HG02981 (cell line): ENCODE measurements at regions not wholly inside any gene's neighbourhood (a gene's known extent, or its start where the extent isn't known, plus 50 kb on each side); places are given as distances from the start of the nearest gene placed in this dataset.
"Not testable (repeated sequence)": the region's sequence is repeated elsewhere in the genome, so short reads cannot be mapped to it uniquely, and the experiment has no call there.

Source experiments
- ATAC-seq: cut with Tn5 transposase; IDR thresholded peaks from one replicate; pipeline ENCODE4 v1.9.1; 2021; ENCODE audit warnings: mild to moderate bottlenecking, moderate library complexity; ENCODE audit not compliant: unreplicated experiment

DNA sequence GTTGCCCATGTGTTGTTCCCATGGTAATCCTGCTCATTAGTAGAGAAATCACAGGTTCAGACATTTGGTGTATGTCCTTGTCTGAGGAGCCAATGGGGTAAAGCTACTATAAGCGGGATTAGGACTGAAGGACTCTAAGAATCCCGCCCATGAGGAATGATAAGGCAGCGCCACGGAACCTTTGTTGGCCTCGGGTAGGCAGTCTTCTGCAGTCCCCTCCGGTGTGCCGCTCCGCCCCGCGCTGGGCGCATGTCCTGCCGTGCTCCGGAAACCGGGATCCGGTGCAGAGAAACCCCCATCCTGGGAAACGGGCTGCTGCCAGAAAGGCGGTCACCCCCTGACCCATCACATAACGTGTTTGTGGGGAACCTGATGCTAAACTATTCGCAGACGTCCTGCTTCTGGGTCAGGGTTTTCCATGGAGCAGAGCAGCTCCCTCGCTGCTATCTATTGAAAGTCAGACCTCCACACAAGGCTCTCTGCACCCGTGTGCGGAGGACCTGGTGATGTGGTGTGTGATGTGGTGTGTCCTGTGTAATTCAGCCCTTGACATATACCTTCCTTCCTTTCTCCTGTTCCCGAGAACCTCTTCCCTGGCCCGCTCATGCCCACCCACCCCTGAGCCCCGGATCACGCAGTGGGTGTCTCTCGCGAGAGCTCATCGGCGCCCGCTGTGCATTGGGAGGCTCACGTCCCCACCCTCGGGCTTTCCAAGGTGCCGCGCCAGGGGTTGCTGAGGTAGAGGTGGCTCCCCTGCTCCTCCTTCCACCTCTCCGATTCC, 220.8 kb upstream of the HSFY1 start:
- ATAC-seq: not testable (repeated sequence)

DNA sequence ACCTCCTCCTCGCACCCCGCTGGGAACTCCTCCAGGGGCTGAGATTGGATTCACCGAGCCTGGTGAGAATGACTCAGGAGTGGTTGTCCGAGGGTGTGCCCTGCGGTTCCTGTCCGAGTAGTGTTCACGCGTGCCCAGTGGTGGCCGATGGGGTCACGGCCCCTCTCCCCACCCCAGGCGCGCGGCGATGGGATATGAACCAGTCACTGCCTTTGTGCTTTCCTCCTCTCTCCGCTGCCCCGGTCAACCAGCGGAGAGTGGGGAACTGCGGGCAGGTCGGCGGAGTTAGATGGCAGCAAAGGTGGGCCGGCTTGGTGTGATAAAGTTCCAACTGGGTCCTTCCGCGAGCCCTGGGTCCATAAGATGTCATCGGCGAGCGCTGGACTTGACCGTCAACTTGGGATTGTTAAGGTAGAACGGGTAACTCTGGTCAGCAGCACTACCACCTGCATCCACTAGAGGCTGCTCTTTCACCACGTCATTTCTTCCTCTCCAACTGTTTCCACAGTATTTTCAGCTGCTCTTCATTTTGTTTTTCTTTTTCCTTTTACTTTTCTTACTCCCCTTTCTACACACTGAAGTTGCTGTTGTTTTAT, 220.1 kb upstream of the HSFY1 start:
- ATAC-seq: peak; percentile 64

- ATAC-seq: not testable (repeated sequence)
These were observed 204.0 kb upstream of the HSFY1 start for GRCh38 chrY:18342496-18342895.
